Smooth muscle cell (in vitro differentiated cells): ENCODE measurements at regions not wholly inside any gene's neighbourhood (a gene's known extent, or its start where the extent isn't known, plus 50 kb on each side); places are given as distances from the start of the nearest gene placed in this dataset.

ENCODE experiments used
- DNase-seq: peaks from one replicate; lab custom pipeline; 2025; ENCODE audit not compliant: unreplicated experiment; lab: John Stamatoyannopoulos, UW
- H2AFZ ChIP-seq: fragments of 200-600 bp; sonication (generic); 2 replicates; pipeline ENCODE4 v1.6.0; 2016; ENCODE audit warnings: antibody characterized with exemption, low read depth, mild to moderate bottlenecking
- H3F3A ChIP-seq: fragments of 200-600 bp; sonication (generic); 2 replicates; pipeline ENCODE4 v1.6.0; 2017; ENCODE audit warnings: antibody characterized with exemption, low read depth
- H3K27ac ChIP-seq: fragments of 200-600 bp; sonication (generic); 2 replicates; pipeline ENCODE4 v1.5.1; 2016; ENCODE audit warnings: low read depth, mild to moderate bottlenecking
- H3K27me3 ChIP-seq: fragments of 200-600 bp; sonication (generic); 2 replicates; pipeline ENCODE4 v1.6.1; 2016; ENCODE audit warnings: low read depth, mild to moderate bottlenecking
- H3K36me3 ChIP-seq: fragments of 200-600 bp; sonication (generic); 2 replicates; pipeline ENCODE4 v1.5.1; 2016; ENCODE audit warnings: low read depth
- H3K4me1 ChIP-seq: fragments of 200-600 bp; sonication (generic); 2 replicates; pipeline ENCODE4 v1.5.1; 2016; ENCODE audit warnings: low read depth
- H3K4me2 ChIP-seq: fragments of 200-600 bp; sonication (generic); 2 replicates; pipeline ENCODE4 v1.6.0; 2016; ENCODE audit warnings: mild to moderate bottlenecking
- H3K4me3 ChIP-seq: fragments of 200-600 bp; sonication (generic); 2 replicates; pipeline ENCODE4 v1.5.1; 2016; ENCODE audit warnings: mild to moderate bottlenecking
- H3K79me2 ChIP-seq: fragments of 200-600 bp; sonication (generic); 2 replicates; pipeline ENCODE4 v1.6.0; 2016; ENCODE audit warnings: low read depth, mild to moderate bottlenecking
- H3K9ac ChIP-seq: fragments of 200-600 bp; sonication (generic); 2 replicates; pipeline ENCODE4 v1.6.0; 2016; ENCODE audit warnings: low read depth
- H3K9me3 ChIP-seq: fragments of 200-600 bp; sonication (generic); replicated peaks from 2 replicates; pipeline ENCODE4 v1.5.1; 2016; ENCODE audit warnings: low read depth
- H4K20me1 ChIP-seq: fragments of 200-600 bp; sonication (generic); 2 replicates; pipeline ENCODE4 v1.6.0; 2016; ENCODE audit warnings: low read depth
- WGBS: methylation state at CpG from one replicate; pipeline ENCODE4 v1.1.7; 2016; ENCODE audit warnings: low lambda C conversion rate; 5-methylcytosine and 5-hydroxymethylcytosine counted together
- TF ChIP-seq, protein P1 (sequence below): fragments of 200-600 bp; sonication (generic); IDR thresholded peaks from 2 replicates; pipeline ENCODE4 v1.5.1; 2017; ENCODE audit warnings: borderline replicate concordance, mild to moderate bottlenecking, antibody characterized with exemption; ENCODE audit not compliant: insufficient read depth, poor library complexity, severe bottlenecking

DNA sequence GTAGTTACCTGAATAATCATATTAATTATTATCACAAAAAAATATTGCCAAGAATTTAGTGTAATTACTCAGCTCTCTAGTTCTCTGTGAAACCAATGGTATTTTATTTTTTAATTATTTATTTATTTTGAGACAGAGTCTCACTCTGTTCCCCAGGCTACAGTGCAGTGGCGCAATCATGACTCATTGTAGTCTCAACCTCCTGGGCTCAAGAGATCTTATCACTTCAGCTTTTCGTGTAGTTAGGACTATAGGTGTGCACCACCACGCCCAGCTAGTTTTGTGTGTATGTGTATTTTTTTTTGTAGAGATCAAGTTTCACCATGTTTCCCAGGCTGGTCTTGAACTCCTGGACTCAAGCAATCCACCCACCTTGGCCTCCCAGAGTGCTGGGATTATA lies 440.4 kb upstream of the CDH20 start:
- Histone ChIP-seq H3K79me2 (no peaks in the 10 kb centered on the region), H3K9ac (peak overlapping the region; percentile 5), H4K20me1 (no peaks in the 10 kb centered on the region), H3K4me3 (no peak overlapping the region), H3F3A (no peaks in the 10 kb centered on the region), H3K27ac (peak overlapping the region; percentile 78), H3K36me3 (no peaks in the 10 kb centered on the region), H3K4me1 (no peaks in the 10 kb centered on the region), H3K27me3 (no peaks in the 10 kb centered on the region), H3K9me3 (no peaks in the 10 kb centered on the region), H2AFZ (no peak overlapping the region), H3K4me2 (no peak overlapping the region)
- TF ChIP-seq, protein P1, sequence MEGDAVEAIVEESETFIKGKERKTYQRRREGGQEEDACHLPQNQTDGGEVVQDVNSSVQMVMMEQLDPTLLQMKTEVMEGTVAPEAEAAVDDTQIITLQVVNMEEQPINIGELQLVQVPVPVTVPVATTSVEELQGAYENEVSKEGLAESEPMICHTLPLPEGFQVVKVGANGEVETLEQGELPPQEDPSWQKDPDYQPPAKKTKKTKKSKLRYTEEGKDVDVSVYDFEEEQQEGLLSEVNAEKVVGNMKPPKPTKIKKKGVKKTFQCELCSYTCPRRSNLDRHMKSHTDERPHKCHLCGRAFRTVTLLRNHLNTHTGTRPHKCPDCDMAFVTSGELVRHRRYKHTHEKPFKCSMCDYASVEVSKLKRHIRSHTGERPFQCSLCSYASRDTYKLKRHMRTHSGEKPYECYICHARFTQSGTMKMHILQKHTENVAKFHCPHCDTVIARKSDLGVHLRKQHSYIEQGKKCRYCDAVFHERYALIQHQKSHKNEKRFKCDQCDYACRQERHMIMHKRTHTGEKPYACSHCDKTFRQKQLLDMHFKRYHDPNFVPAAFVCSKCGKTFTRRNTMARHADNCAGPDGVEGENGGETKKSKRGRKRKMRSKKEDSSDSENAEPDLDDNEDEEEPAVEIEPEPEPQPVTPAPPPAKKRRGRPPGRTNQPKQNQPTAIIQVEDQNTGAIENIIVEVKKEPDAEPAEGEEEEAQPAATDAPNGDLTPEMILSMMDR: no peak
- no peak for DNase-seq
- 67% methylated on average over 3 of the region's 3 CpGs for WGBS

DNA sequence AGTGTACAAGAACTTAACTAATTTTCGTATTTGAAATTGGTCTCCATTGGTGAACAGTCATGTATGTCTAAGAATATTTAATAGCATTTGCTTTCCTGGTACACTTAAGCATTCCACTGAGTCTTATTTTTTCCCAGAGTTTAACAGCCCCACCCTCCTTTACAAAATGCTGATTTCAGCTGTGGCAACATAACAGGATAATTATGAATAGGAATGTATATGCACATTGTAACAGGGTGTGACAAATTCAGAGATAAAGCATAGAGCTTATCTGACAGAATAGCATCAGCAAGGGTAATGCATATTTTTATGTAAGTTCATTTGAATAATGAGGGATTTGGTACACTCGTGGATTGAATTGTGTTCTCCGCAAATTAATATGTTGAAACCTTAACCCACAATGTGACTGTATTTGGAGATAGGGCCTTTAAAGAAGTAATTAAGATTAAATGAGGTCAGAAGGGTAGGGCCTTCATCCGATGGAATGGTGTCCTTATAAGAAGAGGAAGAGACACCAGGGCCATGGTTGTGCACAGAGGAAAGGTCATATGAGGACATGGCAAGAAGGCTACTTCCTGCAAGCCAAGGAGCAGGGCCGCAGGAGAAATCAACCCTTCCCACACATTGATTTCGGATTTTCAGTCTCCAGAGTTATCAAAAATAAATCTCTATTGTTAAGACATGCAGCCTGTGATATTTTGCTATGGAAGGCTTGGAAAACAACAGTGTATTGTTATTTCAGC lies 439.7 kb upstream of the CDH20 start:
- no peaks in the 10 kb centered on the region for H3K36me3 ChIP-seq
- no peaks in the 10 kb centered on the region for H4K20me1 ChIP-seq
- H3K27me3 ChIP-seq: no peaks in the 10 kb centered on the region
- H3K9ac ChIP-seq: no peak overlapping the region
- no peak for DNase-seq
- no peaks in the 10 kb centered on the region for H3K9me3 ChIP-seq
- H2AFZ ChIP-seq: no peak overlapping the region
- 89% methylated on average over 6 of the region's 6 CpGs for WGBS
- no peaks in the 10 kb centered on the region for H3F3A ChIP-seq
- H3K4me1 ChIP-seq: no peaks in the 10 kb centered on the region
- no peak overlapping the region for H3K4me3 ChIP-seq
- no peak overlapping the region for H3K4me2 ChIP-seq
- peak overlapping the region; percentile 78 for H3K27ac ChIP-seq
- H3K79me2 ChIP-seq: no peaks in the 10 kb centered on the region
- TF ChIP-seq, protein P1: no peak

DNA sequence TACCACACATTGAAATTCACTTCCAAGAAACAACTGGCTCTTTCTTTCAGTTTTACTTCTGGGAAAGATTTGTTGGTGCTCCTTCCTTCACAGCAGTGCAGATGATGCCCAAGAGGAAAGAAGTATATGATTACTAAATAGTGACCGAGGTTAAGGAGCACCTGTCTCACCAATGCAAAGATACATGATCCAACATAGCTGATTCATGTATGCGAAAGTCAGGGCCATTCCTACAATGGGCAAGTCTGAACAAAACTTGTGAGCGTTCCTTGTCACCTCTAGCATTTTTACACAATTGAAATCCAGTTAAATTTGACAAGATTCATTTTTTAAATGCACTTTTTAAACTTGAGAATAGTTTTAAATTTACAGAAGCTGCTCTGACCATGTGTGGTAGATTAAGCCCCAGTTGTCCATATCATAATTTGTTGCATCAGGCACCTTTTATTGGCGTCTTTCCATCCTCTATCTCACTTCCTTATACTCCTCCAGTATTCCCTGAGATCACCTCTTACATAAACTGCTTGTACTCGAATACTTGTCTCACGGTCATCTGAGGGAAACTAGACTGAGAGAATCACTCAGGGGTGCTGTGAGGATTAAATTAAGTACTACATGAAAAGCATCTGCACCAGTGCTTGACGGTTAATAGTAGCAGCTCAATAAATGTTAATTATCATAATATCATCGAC lies 438.8 kb upstream of the CDH20 start:
- H3K4me2 ChIP-seq: no peak overlapping the region
- H3K9ac ChIP-seq: no peak overlapping the region
- no peaks in the 10 kb centered on the region for H3K79me2 ChIP-seq
- H3F3A ChIP-seq: no peaks in the 10 kb centered on the region
- H3K27ac ChIP-seq: peak overlapping the region; percentile 78
- no peaks in the 10 kb centered on the region for H3K36me3 ChIP-seq
- H4K20me1 ChIP-seq: no peaks in the 10 kb centered on the region
- WGBS: 85% methylated on average over 8 of the region's 8 CpGs
- no peak for DNase-seq
- H2AFZ ChIP-seq: no peak overlapping the region
- no peak overlapping the region for H3K4me3 ChIP-seq
- TF ChIP-seq, protein P1: no peak
- no peaks in the 10 kb centered on the region for H3K27me3 ChIP-seq
- H3K4me1 ChIP-seq: no peaks in the 10 kb centered on the region
- H3K9me3 ChIP-seq: no peaks in the 10 kb centered on the region
